GM21528 (cell line): ENCODE measurements at regions not wholly inside any gene's neighbourhood (a gene's known extent, or its start where the extent isn't known, plus 50 kb on each side); places are given as distances from the start of the nearest gene placed in this dataset.
"Not testable (repeated sequence)": the region's sequence is repeated elsewhere in the genome, so short reads cannot be mapped to it uniquely, and the experiment has no call there.

ENCODE experiments used
- ATAC-seq: cut with Tn5 transposase; IDR thresholded peaks from one replicate; pipeline ENCODE4 v1.9.1; 2021; ENCODE audit warnings: mild to moderate bottlenecking, moderate library complexity; ENCODE audit not compliant: unreplicated experiment, low FRiP score

DNA sequence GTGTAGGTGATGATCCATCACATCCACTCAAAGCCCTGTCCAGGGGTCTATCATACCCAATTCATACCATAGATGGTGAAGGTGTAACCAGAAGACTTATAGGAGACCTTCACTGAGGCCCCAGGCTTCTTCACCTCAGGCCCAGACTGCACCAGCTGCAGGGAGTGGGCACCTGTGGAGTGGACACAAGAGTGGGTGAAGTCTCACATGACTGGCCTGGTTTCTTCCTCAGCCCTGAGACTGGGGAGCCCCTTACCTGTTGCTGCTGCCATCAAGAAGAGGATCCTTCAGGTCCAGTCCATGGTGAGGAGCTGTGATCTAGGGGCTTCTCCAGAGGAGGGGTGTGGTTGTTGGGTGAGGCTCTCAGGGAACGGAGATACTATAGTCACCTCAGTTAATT, 851.0 kb downstream of the TMEM121 start:
- ATAC-seq = no peak

GRCh38 chr14:106378191-106378590, 851.8 kb downstream of the TMEM121 start:
- no peak for ATAC-seq

GRCh38 chr14:106380740-106381139, 854.4 kb downstream of the TMEM121 start:
- ATAC-seq = no peak

DNA sequence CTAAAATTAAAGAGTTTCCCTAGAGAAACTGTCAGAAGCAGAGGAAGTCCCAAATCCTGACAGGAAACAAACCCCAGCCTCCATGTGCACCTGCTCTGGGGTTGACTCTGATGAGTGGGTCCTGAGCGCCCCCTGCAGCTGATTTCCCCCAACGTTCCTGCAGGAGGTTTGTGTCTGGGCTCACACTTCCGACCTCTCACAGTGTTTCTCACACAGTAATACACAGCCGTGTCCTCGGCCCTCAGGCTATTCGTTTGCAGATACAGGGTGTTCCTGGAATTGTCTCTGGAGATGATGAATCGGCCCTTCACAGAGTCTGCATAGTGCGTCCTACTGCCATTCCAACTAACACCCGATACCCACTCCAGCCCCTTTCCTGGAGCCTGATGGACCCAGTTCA, 862.8 kb downstream of the TMEM121 start:
- not testable (repeated sequence) for ATAC-seq

- no peak for ATAC-seq
Measured at GRCh38 chr14:106390401-106390800, 864.0 kb downstream of the TMEM121 start.

GRCh38 chr14:106390947-106391346, 864.6 kb downstream of the TMEM121 start:
- no peak for ATAC-seq

GRCh38 chr14:106393742-106394141, 867.4 kb downstream of the TMEM121 start:
- ATAC-seq = no peak

DNA sequence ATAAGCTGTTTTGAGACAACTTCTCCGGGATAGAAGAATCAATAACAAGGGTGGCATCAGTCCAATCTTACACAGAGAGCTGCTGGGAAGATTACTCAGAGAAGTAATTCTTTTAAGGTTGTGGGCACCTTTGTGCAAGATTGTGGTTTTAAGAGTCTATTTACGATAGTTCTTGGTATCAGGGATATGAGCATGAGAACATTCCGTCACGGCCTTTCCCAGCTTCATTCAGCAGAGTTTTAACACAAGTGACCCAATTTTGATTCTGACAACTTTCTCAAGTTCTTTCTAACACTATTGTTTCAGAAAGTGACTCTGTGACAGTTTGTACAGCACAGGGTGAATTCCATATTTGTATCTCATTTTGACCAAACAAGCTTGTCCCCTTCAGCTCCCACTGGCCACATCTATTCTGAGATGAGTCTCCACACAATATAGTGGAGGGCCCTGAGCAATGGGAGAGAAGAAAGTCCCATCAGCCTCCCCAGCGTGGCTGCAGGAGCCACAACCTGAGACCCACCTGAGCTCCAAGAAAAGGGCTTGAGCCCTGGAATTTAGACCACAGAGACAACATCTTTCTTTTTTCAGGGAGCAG, 869.2 kb downstream of the TMEM121 start:
- ATAC-seq = no peak

GRCh38 chr14:106396999-106397398, 870.6 kb downstream of the TMEM121 start:
- no peak for ATAC-seq

DNA sequence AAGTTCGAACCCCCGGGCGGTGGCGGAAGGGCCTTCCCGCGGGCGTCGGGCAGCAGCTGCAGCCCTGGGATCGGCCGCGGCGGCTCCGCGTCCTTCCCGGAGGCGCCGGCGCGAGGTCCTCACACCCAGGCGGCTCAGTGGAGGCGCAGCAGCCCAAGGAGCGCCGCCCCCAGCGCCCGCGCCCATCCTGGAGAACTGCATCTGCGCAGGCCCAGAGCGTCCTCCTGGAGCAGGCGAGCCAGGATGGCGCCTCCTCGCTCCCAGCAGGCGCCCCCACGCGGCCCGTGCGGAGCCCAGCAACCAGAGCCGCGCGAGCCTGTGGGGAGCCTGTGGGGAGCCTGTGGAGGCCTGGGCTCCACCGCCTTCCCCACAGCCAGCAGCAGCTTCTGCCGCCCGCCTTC, 872.5 kb downstream of the TMEM121 start:
- ATAC-seq = not testable (repeated sequence)

GRCh38 chr14:106401316-106401715, 874.9 kb downstream of the TMEM121 start:
- not testable (repeated sequence) for ATAC-seq

DNA sequence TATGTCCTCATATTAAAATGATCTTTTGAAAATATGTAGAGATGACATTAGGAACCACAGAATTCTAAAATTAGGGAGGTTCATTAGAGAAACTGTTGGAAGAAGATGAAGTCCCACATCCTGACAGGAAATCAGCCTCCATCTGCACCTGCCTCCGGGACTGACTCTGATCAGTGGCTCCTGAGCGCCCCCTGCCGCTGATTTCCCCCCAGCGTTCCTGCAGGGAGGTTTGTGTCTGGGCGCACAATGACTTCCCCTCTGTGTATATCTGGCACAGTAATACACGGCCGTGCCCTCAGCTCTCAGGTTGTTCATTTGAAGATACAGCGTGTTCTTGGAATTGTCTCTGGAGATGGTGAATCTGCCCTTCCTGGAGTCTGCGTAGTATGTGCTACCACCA, 883.8 kb downstream of the TMEM121 start:
- not testable (repeated sequence) for ATAC-seq

DNA sequence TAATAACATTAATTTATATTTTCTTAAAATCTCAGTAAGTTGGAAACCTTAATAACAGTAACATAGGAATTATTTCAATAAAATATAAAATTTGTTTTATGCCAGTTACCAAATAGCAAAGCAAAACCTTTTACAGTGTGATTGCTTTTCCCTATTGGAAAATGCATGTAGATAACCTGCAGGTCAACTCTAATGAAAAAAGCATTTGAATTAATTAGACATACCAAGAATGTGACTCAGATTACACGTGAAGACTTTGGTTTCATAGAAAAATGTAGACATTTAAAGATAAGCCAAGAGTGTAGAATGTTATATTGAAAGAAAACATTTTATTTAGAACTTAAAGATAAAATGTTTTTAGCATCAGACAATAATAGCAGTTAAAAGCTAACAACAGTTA, 888.1 kb downstream of the TMEM121 start:
- ATAC-seq = no peak

- ATAC-seq = no peak
Measured at GRCh38 chr14:106417224-106418049, 891.1 kb downstream of the TMEM121 start.

DNA sequence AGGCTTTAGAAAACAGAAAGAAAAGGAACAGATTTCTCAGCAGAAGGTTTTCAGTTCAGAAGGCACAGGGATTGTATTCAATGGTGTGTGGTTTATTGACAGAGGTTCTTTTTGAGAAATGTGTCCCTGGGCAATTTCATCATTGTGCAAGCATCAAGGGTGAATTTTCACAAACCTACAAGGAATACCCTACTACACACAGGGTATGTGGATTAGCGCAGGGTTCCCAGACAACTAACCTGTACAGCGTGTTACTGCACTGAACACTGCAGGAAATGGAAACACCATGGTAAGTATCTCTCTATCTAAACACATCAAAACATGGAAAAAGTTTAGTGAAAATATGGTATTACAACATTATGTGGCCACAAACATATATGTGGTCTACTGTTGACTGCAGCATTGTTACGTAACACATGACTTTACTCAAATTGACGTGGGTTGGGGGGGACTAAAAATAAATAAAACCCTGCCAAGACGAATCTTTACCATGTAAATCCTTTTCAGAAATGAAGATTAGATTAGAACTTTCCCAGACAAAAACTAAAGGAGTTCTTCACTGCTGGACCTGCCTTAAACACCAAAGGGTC, 893.1 kb downstream of the TMEM121 start:
- no peak for ATAC-seq

DNA sequence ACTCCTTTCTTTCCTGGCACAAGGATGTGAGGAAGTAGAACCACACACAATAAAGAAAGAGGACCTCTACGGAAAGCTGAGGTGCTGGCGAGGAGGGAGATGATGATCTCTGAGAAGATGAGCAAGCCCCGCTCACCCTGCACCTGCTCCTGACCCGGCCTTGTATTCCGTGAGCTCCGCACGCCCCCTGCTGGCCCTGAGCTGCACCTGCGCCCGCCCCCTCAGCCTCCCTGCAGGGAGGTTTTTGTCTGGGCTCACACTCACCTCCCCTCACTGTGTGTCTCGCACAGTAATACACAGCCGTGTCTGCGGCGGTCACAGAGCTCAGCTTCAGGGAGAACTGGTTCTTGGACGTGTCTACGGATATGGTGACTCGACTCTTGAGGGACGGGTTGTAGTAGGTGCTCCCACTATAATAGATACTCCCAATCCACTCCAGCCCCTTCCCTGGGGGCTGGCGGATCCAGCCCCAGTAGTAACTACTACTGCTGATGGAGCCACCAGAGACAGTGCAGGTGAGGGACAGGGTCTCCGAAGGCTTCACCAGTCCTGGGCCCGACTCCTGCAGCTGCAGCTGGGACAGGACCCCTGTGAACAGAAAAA, 895.1 kb downstream of the TMEM121 start:
- ATAC-seq = not testable (repeated sequence)

DNA sequence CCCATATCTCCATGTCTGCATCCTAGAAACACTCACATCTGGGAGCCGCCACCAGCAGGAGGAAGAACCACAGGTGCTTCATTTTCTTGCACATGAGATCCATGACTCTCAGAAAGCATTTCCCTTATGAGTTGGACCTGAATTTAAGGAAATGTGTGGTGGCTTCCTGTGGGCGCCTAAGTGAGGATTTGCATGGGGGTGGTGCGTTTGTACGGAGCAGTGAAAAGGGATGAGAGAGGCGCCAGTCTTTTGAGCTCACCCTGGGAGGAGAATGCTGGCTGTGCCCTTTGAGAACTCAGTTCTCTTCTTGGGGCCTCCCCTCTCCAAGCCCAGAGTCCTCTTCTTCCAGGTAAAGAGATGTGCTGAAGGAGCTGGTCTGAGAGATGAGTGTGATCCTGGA, 895.7 kb downstream of the TMEM121 start:
- ATAC-seq = no peak

GRCh38 chr14:106425150-106425549, 898.8 kb downstream of the TMEM121 start:
- not testable (repeated sequence) for ATAC-seq

- ATAC-seq = no peak
Measured at GRCh38 chr14:106436310-106436905, 910.0 kb downstream of the TMEM121 start.

- ATAC-seq = no peak
Measured at GRCh38 chr14:106442857-106443256, 916.5 kb downstream of the TMEM121 start.

DNA sequence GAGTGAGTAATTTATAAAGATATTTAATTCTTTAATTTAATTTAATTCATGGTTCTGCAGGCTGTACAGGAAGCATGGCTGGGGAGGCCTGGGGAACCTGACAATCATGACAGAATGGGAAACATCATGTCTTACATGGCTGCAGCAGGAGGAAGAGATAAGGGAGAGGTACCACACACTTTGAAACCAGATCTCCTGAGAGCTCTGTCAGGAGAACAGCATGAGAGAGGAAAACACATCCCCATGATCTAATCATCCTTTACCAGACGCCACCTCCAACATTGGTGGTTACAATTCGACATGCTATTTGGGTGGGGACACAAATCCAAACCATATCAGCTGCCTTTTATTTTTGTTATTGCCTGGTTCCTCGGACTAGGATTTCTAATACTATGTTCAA, 928.6 kb downstream of the TMEM121 start:
- no peak for ATAC-seq
